GM23248 (cell line): ENCODE measurements at regions not wholly inside any gene's neighbourhood (a gene's known extent, or its start where the extent isn't known, plus 50 kb on each side); places are given as distances from the start of the nearest gene placed in this dataset.

Experiments
- EZH2 ChIP-seq: fragments of 200-600 bp; sonication (generic); IDR thresholded peaks from 2 replicates; pipeline ENCODE4 v1.6.1; 2018; ENCODE audit warnings: antibody characterized with exemption, mild to moderate bottlenecking; ENCODE audit not compliant: insufficient read depth, poor library complexity, severe bottlenecking
- EZH2phosphoT487 ChIP-seq: fragments of 200-600 bp; sonication (generic); IDR thresholded peaks from 2 replicates; pipeline ENCODE4 v1.6.1; 2018; ENCODE audit warnings: antibody characterized with exemption, moderate library complexity, mild to moderate bottlenecking, low read depth; ENCODE audit not compliant: insufficient read depth

DNA sequence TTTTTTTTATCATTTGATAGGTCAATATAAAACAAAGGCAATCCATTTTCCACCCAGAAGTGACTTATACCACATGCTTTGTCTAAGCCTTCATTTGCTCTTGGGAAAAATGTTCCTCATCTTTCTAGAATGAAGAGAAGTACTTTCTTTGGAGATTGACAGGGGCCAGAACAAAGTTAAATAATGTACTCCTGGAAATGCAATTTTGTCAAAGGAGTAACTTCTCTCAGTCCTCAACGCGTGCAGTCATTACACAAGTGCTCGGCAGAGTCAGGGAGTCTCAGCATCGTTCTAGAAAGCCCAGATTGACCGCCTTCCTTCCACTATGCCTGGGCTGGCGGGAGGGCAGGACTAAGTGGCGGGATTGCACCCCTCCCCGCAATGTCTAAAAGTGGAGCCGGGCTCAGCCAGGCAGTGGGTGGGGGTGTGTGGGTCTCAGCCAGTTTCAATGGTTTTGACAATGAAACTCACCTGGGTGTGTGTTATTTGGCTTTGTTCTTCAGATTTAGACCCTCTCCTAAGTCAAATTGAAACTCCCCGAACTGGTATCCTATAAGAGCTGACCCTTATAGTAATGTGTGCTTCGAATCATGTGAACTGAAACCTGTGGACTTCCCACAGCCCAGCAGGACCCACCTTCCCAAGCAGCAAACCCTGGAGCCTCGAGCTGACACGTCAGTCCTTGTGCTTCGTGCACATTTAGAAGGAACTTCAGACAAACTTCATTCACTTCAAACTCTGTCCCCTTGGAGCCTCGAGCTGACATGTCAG, 63.2 kb upstream of the DUSP22 start:
- TF ChIP-seq EZH2 (no peak), EZH2phosphoT487 (no peak)
